IPS-18c (cell line): ENCODE measurements at regions not wholly inside any gene's neighbourhood (a gene's known extent, or its start where the extent isn't known, plus 50 kb on each side); places are given as distances from the start of the nearest gene placed in this dataset.
A peak's percentile ranks its signal among the peaks of the same experiment; 100 is the strongest.

Experiments used
- H3K4me3 ChIP-seq: 2 replicates; pipeline ENCODE4 v1.7.0; 2013; ENCODE audit warnings: low read depth, mild to moderate bottlenecking, low read length, moderate library complexity; ENCODE audit not compliant: insufficient read depth
- H3K9me3 ChIP-seq: one replicate; pipeline ENCODE4 v1.6.1; 2013; ENCODE audit warnings: mild to moderate bottlenecking, low read length, moderate library complexity; ENCODE audit not compliant: control insufficient read depth, insufficient read depth

DNA sequence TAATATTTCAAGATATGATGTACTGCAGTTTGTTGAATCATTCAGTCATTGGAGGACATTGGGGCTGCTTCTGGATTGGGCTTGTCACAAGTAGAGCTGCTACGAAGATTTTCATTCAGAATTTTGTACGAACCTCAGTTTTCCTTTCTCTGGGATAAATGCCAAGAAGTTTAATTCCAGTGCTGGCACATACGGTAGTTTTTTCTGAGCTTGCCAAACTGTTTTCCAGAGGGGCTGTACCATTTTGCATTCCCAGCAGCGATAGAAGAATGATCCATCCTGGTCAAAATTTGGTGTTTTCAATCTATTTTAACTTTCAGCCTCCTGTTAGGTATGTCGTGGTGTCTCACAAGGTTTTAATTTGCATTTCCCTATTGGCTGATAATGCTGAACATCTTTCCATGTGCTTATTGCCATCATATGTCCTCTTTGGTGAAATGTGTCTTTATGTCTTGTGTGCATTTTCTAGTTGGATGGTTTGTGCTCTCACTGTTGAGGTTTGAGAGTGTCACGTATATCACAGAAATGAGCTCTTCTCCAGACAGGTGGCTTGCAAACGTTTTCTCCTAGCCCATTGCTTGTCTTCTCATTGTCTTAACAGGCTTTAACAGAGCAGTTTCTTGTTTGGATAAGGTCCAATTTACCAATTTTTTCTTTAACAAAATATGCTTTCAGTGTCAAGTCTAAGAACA, 612.6 kb downstream of the GALR1 start:
- Histone ChIP-seq H3K4me3 (no peak overlapping the region), H3K9me3 (no peaks in the 10 kb centered on the region)

DNA sequence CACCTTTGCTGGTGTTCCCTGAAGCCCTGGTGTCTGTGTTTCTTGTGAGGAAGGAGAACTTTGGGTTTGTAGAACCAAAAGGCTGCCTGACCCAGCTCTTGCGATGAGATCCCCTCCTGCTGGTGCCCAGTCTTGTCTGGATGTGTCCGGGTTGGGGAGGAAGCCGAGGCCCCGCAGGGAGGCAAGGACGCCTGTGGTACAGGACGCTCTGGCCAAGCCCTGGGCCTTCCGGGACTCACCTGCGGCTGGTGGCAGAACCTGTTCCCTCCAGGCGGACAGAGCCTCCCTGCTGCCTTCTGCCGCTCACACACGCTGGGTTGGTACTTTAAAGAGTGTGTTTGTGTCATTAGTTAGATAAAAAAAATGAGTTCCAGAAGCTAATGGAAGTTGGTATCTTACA, 616.2 kb downstream of the GALR1 start:
- no peaks in the 10 kb centered on the region for H3K9me3 ChIP-seq
- no peak overlapping the region for H3K4me3 ChIP-seq

DNA sequence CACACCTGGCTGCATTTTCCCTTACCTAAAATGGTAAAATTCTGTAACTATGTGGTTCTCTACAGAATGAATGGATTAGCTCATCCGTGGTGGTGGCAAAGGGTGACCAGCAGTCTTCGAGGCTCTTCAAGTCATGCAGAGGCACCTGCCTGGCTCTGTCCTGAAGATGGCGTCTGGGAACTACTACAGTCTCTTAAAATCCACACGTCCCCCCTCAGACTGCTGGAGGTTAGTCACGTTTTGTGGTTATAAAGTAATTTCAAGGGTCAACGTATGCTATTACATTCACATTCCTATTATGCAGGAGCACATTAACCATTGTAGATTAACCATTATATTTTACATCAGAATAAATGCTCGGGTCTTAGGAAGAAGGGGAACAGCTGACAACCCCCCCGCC, 616.7 kb downstream of the GALR1 start:
- H3K4me3 ChIP-seq = no peak overlapping the region
- H3K9me3 ChIP-seq = no peaks in the 10 kb centered on the region

DNA sequence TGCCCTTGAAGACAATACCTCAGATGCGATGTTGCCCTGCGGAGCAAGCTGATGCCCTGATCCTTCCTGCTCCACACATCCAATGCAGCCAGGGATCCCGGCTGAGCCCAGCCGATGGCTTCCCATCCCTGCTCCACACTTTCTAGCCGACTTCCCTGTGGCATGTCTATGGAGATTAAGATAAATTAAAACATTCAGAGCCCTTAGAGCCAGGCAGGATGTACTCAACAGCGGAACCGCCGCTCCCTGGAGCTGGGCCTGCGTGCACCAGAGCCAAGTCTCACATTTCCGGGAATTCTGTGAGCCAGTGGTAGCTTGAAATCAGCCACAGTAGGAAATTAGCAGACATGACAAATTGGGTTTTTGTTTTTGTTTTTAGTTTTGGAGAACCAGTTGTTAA, 620.6 kb downstream of the GALR1 start:
- H3K4me3 ChIP-seq = no peak overlapping the region
- no peaks in the 10 kb centered on the region for H3K9me3 ChIP-seq

DNA sequence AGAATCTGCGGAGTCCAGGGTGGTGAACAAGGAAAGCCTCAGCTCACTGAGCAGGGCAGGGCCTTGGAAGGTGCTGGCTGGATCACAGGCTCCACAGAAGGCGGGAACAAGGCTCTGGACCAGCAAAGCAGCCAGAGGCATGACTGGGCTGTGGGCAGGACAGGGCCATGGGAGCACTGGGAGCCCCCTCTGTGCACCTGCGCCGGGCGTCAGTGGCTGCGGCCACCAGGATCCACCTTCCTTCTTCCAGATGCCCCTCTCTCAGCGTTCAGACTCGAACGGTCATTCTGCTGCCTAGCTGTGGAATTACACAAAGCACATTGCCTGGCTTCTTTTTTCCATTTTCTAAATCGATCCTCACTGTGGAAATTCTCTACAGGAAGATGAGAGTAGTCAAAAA, 621.2 kb downstream of the GALR1 start:
- no peaks in the 10 kb centered on the region for H3K9me3 ChIP-seq
- H3K4me3 ChIP-seq = no peak overlapping the region

DNA sequence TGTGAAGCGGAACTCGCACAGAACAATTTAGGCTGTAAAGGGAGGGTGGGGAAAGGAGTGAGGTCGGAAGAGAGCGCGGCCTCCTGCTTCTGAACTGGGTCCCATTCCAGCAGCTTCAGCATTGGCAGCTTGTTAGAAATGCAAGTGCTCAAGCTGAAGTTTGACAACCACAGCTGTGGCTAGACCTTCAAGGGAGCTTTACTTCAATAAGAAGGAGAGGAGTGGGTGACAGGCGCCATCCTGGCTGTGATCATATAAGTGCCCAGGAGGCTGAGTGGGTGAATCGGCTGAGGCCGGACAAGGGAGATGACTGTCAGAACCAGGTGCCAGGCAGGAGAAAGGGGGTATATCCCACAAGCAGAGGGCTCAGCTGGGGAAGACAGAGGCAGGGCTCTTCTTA, 622.5 kb downstream of the GALR1 start:
- H3K9me3 ChIP-seq = no peaks in the 10 kb centered on the region
- no peak overlapping the region for H3K4me3 ChIP-seq

DNA sequence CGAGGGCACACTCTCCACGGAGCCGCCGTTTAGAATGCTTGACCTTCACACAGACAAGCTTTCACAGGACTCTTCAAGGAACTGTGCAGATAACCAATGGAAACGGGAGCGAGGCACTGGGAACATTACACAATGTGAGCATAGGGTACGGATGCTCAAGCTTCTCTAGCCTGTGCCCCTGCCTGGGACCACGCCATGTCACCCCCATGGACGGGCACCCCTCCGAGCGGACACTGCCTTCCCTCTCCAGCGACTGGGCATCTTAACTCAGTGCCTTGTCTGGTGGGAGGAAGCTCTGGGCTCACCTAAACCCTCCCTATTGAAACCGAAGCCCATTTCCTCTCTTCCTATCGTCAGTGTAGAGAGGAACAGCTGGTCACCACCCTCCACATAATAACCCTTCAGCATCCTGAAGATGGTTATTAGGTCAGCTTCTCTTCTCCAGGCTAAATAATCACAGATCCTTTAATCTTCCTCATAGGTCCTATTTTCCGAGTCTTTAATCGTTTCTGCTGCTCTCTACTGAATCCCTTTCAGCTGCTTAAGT, 626.7 kb downstream of the GALR1 start:
- no peaks in the 10 kb centered on the region for H3K9me3 ChIP-seq
- H3K4me3 ChIP-seq = no peak overlapping the region

DNA sequence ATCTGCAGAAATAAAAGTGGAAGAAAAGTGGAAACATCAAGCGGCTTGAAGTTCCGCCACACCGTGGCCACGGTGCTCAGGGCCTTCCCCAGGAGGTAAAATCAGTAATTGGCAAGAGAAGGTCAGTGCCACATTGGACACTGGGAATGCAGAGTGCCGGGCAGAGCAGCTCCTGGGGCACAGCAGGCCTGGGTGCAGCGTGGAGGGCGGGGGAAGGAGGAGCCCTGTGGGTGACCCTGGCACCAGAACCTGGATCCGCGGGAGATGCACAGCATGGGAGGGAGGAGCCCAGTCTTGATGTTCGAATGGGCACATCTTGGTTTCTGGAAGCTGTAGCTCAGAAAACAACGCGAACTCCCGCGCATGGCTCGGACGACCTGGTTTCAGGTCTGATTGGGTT, 630.2 kb downstream of the GALR1 start:
- no peaks in the 10 kb centered on the region for H3K9me3 ChIP-seq
- no peak overlapping the region for H3K4me3 ChIP-seq

DNA sequence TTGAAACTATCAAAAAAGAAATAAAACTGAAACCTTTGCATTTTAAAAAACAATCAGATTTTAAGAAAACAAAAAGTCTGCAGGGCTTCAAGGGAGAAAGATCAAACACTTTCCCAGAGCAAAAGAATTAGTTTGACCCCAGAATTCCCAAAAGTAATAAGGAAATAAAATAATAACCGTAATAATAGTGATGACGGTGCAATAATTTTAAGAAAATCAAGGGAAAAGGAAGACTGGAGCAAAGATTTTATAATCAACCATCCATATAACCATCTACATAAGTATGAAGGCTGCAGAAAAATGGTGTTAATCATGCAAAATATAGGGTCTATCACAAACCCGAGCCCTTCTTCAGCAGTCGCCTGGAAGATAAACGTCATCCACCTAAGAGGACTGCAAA, 634.8 kb downstream of the GALR1 start:
- no peaks in the 10 kb centered on the region for H3K9me3 ChIP-seq
- H3K4me3 ChIP-seq = no peak overlapping the region

DNA sequence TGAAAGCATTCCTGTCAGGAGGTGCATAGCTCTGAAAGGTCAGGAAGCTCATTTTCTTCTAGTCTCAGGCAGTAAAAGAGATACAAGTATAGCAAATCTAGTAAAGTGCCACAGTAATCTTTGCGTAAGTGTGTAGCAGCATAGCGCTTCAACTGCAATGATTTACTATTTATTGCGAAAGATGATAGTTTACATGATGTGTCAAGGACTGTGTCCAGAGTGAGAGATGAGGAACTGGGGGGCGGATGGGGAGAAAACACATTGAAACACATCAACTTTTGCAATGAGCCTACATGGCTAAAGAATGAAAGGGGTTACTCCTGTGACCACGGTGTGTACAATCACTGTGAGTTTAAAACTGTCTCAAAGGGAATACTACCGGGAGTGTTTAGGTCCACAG, 644.4 kb downstream of the GALR1 start:
- H3K9me3 ChIP-seq = no peaks in the 10 kb centered on the region
- H3K4me3 ChIP-seq = no peak overlapping the region

DNA sequence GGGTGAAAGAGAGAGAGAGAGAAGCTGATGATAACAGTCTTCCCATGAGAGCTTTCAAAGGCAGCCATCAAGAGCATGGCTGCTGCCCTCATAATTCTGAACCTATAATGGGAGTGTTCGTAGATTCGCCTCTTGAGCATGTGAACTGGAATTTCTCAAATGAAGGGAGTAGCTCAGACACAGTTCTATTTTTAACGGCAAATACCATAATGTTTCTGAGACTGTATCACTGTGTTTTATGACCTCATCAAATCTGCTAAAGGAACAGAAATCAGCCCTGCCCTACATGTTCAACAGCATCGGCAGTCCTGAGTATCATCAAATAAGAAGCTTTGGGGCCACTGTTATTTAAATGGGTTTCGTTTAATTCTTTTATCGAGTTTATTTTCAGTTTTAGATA, 645.6 kb downstream of the GALR1 start:
- Histone ChIP-seq H3K4me3 (no peak overlapping the region), H3K9me3 (no peaks in the 10 kb centered on the region)

DNA sequence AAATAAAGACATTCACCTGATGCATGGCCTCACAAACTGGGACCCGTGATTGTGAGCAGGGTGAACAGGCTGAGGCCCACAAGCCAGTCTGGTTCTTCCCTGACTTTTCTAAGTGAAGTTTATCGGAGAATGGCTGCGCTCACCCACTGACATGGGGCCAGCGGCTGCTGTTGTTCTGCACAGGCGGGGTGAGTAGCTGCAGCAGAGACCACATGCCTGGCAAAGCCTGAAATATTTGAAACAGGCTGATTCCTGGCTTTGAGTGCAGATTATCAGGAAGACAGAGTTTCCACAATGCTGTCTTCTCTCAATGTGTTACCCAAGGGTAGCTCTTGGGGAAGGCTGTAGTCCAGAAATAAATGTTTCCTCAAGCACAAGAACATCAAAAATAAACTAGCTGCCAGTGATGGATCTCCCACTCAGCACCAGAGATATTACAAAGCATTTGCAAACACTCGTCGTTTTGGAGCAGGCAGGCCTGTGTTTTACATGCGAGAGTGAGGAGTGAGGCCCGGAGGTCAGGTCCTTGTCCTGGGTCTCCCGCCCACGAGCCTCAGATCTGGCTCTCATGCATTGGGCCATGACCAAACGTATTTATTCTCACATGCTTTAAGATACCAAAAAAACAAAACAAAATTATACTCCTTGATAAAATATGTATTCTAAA, 647.1 kb downstream of the GALR1 start:
- Histone ChIP-seq H3K9me3 (no peaks in the 10 kb centered on the region), H3K4me3 (no peak overlapping the region)

DNA sequence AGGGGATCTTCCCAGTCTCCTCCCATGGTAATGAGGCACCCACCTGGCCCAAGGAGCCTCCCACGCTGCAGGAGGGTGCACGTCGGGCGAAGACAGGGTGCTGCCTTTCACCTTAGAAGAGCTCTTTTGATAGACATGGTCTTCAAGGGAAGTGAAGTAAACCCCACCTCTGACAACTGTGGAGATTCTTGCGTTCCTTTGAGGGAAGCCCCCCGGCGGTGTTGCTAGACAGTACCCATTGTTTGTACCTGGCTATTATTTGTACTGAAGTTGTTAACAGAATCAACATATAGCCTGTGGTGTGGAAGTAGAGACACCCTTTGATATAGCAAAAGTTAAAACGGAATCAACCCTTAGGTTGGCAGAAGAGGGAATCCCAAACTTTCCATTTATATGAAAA, 648.0 kb downstream of the GALR1 start:
- Histone ChIP-seq H3K4me3 (no peak overlapping the region), H3K9me3 (no peaks in the 10 kb centered on the region)

DNA sequence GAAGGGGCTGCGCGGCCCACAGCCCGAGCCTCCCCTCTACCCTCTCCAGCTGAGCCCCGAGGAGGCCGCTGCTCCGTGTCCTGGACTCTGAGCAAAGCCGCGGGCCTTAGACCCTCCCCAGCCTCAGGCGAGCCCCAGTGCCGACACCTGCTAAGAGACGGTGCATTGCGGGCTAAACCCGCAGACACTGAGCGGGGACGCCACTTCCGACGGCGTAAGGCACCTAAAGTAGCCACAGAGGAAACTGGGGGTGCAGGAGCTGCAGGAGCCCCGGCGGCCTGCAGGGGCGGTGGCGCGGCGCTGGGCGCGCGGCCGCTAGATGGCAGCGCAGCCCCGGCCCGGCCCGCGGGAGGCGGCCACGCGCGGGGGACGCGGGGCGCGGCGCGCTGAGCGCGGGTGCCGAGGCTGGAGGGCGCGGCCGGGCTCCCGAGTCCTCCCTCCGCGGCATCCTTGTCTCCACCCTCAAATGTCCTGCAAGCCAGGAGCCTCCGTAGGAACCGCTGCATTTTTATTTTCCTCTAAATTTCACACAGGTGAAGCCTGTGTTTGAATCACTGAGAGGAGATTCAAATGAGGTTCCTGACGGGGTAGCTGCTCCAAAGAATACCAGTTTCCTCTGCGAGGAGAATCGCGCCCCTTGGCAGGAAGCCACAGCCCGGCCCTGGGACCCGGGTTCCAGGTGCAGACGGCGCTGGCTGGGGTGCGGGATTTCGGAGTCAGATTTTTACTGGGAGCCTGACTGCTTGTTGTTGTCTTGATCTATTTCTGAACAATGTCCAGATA, 650.5 kb downstream of the GALR1 start:
- peak overlapping the region; percentile 58 for H3K4me3 ChIP-seq
- no peaks in the 10 kb centered on the region for H3K9me3 ChIP-seq

DNA sequence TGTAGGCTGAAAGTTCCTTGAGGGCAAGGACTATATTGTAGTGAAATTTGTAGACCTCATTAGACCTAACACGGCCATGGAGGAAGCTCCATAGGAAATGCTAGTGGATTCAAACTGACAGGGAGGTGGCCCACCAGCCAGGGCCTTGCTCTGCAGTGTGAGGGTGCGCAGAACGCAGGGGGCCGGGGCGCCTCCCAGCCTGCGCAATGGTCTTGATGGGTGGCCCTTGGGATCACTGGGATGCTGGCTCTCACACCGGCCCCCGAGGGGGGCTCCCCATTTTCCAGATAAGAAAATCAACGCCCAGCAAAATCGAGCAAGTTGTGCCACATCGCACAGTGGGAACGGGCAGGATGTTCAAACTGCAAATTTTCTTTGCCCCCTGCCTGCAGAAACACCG, 655.4 kb downstream of the GALR1 start:
- H3K9me3 ChIP-seq = no peaks in the 10 kb centered on the region
- H3K4me3 ChIP-seq = no peak overlapping the region

DNA sequence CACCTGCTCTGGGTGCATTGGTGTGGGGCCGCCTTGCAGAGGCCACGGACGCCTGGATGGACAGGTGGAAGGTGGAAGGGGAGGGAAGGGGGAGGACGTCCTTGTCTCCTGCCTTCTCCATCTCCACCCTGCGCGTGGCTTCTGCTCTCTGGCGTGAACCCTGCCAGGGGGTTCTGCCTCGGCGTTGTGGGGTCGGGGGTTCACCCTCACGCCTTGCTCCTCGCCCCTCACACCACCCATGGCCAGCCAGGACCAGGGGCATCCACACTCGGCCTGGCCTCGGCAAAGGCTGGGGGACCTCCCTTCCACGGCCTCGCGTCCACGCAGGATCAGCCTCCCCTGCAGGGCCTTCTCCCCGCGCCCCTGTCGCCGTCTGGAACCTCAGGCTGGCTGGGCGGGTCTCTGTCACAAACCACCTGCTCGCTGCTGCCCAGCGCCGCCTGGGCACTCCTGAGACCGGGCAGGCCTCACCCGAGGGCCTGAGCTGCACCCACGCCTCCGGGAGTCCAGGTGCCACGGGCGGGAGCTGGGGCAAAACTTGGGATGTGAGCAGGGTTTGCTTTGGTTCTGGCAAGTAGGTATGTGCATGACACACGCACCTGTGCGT, 655.9 kb downstream of the GALR1 start:
- peaks cover 2% of the 10 kb centered on the region for H3K9me3 ChIP-seq
- no peak overlapping the region for H3K4me3 ChIP-seq

DNA sequence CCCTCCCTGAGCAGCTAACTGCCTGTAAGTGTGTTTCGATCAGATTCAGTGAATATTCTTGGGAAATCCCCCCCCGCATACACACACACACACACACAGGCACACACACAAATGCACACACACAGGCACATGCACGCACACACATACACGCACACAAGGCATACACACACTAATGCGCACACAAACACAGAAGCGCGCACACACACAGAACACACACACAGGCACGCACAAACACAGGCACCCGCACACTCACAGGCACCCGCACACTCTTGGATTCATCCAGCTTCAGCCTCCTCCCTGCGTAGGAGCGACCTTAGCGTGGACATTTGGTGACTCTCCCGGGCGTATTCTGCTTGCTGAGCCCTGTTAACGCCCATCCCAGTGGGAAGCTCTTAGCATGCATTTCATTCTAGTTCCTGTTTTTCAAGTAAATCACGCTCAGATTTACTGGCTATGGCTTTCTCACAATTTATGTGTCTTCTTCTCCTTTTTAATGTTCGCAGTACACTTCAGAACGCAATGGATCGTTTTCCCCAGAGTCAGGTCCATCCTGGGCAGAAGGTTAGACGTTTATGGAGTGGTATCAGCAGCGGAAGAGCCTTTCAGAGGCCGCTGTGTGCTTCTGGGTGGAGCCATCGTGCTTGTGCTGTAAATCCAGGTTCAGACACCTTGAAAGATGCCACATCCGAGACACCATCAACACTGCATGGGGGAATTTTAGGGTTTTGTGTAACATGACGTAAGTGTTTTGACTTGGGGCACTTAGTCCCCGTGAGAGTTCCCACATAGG, 656.6 kb downstream of the GALR1 start:
- peaks cover 2% of the 10 kb centered on the region for H3K9me3 ChIP-seq
- H3K4me3 ChIP-seq = no peak overlapping the region
